ENCODE measurements at regions not wholly inside any gene's neighbourhood (a gene's known extent, or its start where the extent isn't known, plus 50 kb on each side); places are given as distances from the start of the nearest gene placed in this dataset.

GRCh38 chr21:35399002-35399530 is 350.0 kb upstream of the RUNX1 start:
- no peak for TF ChIP-seq CTCF (IDR thresholded peaks at IDR 0.05; ENCODE audit: low read depth, low read length)
- no peak for DNase-seq (ENCODE audit: extremely low read depth, low read depth)

GRCh38 chr21:35398346-35398982 is 349.4 kb upstream of the RUNX1 start:
- no peak for TF ChIP-seq CTCF (IDR thresholded peaks at IDR 0.05; ENCODE audit: low read depth, low read length)

GRCh38 chr21:35397781-35398180 is 348.7 kb upstream of the RUNX1 start:
- no peak for DNase-seq (ENCODE audit: extremely low read depth, low read depth)
- no peak for TF ChIP-seq CTCF (IDR thresholded peaks at IDR 0.05; ENCODE audit: low read depth, low read length)

More at GRCh38 chr21:35398346-35398982, 349.4 kb upstream of the RUNX1 start:
- no peak for DNase-seq (ENCODE audit: extremely low read depth, low read depth)

GRCh38 chr21:35396655-35397054 is 347.6 kb upstream of the RUNX1 start:
- TF ChIP-seq CTCF (IDR thresholded peaks at IDR 0.05; ENCODE audit: low read depth, low read length): no peak
- DNase-seq (ENCODE audit: extremely low read depth, low read depth): no peak

- TF ChIP-seq CTCF (IDR thresholded peaks at IDR 0.05; ENCODE audit: low read depth, low read length): no peak
Measured at GRCh38 chr21:35395728-35396127, 346.6 kb upstream of the RUNX1 start.

GRCh38 chr21:35394634-35395369 is 345.7 kb upstream of the RUNX1 start:
- DNase-seq (ENCODE audit: extremely low read depth, low read depth): no peak

More at GRCh38 chr21:35395728-35396127, 346.6 kb upstream of the RUNX1 start:
- DNase-seq (ENCODE audit: extremely low read depth, low read depth): no peak

More at GRCh38 chr21:35394634-35395369, 345.7 kb upstream of the RUNX1 start:
- no peak for TF ChIP-seq CTCF (IDR thresholded peaks at IDR 0.05; ENCODE audit: low read depth, low read length)

Data from AG09319 (cell line).